Uterus (tissue), 3 donors: ENCODE measurements at regions not wholly inside any gene's neighbourhood (a gene's known extent, or its start where the extent isn't known, plus 50 kb on each side); places are given as distances from the start of the nearest gene placed in this dataset.

ENCODE experiments used
- DNase-seq, 2 donors: peaks; one replicate each; pipeline ENCODE4 v3.0.0-alpha.2; 2019 to 2020
- H3K27ac ChIP-seq, 2 donors: fragments of 200-600 bp; sonication (generic); 1 replicate in 1 of 2; 2 replicates in 1 of 2; pipeline ENCODE4 v1.5.1; 2016 to 2018
- H3K27me3 ChIP-seq, 2 donors: fragments of 200-600 bp; sonication (generic); one replicate each; pipeline ENCODE4 v1.5.1; 2018 to 2019; ENCODE audit warnings: control low read depth in 1 of 2
- H3K36me3 ChIP-seq, 2 donors: fragments of 200-600 bp; sonication (generic); one replicate each; pipeline ENCODE4 v1.5.1; 2019; ENCODE audit warnings: control low read depth in 1 of 2
- H3K4me1 ChIP-seq, 2 donors: fragments of 200-600 bp; sonication (generic); one replicate each; pipeline ENCODE4 v1.5.1; 2018 to 2019; ENCODE audit warnings: control low read depth in 1 of 2
- H3K4me3 ChIP-seq, 2 donors: fragments of 200-600 bp; sonication (generic); 1 replicate in 1 of 2; 2 replicates in 1 of 2; pipeline ENCODE4 v1.5.1; 2018 to 2019; ENCODE audit warnings: mild to moderate bottlenecking in 1 of 2
- H3K9me3 ChIP-seq, 2 donors: fragments of 200-600 bp; sonication (generic); one replicate each; pipeline ENCODE4 v1.5.1; 2019; ENCODE audit warnings: control low read depth in 1 of 2
- POLR2A ChIP-seq, 2 donors: fragments of 450-650 bp; IDR thresholded peaks; one replicate each; pipeline ENCODE4 v1.6.1; 2016; ENCODE audit warnings: antibody characterized with exemption in 2 of 2, mild to moderate bottlenecking in 1 of 2, moderate library complexity in 1 of 2
- intact Hi-C: fragments of 100-400 bp; cut with DNase I; formaldehyde crosslinking; loops from one replicate; pipeline ENCODE4 v1.15.1; 2023; ENCODE audit warnings: low total_unique reads
- TF ChIP-seq, protein P1 (sequence below), 4 experiments: fragments of 200-600 bp in 2 of 4; fragments of 450-650 bp in 2 of 4; sonication (generic) in 2 of 4; IDR thresholded peaks; one replicate each; pipeline ENCODE4 v1.5.1; 2016 to 2019; ENCODE audit warnings: antibody characterized with exemption in 4 of 4, mild to moderate bottlenecking in 2 of 4, moderate library complexity in 1 of 4
- donor health status: DM: yes; HTN: yes; CAD: no.

DNA sequence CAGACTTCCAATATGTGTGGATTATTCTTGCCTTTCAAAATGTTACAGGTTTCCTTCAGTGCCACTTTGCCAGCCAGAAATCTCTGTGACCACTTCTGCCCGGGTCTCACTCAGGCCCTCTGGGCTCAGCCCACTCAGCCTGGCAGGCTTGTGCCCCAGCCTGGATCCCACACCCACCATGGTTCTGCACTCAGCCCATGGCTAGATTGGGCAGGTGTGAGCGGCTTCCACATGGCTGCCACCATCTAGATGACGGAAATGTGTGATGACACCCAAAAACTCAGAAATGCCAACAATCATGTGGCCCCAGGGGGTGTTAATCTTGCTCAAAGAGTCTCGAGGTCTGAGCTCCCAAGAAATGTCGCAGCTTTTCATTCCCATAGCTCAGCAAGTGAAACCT, 1097.5 kb upstream of the SLC39A10 start:
- Histone ChIP-seq H3K9me3 (no peaks in the 10 kb centered on the region), H3K27ac (no peak overlapping the region), H3K4me3 (no peak overlapping the region), H3K36me3 (no peaks in the 10 kb centered on the region), H3K27me3 (no peaks in the 10 kb centered on the region), H3K4me1 (no peaks in the 10 kb centered on the region)
- TF ChIP-seq, protein P1, sequence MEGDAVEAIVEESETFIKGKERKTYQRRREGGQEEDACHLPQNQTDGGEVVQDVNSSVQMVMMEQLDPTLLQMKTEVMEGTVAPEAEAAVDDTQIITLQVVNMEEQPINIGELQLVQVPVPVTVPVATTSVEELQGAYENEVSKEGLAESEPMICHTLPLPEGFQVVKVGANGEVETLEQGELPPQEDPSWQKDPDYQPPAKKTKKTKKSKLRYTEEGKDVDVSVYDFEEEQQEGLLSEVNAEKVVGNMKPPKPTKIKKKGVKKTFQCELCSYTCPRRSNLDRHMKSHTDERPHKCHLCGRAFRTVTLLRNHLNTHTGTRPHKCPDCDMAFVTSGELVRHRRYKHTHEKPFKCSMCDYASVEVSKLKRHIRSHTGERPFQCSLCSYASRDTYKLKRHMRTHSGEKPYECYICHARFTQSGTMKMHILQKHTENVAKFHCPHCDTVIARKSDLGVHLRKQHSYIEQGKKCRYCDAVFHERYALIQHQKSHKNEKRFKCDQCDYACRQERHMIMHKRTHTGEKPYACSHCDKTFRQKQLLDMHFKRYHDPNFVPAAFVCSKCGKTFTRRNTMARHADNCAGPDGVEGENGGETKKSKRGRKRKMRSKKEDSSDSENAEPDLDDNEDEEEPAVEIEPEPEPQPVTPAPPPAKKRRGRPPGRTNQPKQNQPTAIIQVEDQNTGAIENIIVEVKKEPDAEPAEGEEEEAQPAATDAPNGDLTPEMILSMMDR (IDR thresholded peaks at IDR 0.05) = no peak
- TF ChIP-seq POLR2A (IDR thresholded peaks at IDR 0.05) = no peak
- intact Hi-C loops = no loop called here
- no peak for DNase-seq

DNA sequence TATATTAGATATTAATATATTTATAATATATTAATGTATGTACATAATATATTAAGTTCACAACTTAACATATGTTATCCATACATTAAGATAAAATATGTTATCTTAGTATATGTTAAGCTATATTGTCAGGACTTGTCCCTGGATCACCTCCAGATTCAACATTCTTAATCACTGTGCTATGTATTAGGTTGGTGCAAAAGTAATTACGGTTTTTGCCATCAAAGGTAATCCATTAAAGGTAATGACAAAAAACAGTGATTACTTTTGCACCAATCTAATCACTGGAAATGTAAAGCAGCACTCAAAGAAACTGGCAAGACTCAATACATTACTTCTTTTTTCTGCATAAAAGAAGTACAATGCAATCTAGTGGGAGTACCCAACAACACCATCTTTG, 1099.0 kb upstream of the SLC39A10 start:
- H3K27me3 ChIP-seq = no peaks in the 10 kb centered on the region
- DNase-seq = no peak
- no peaks in the 10 kb centered on the region for H3K9me3 ChIP-seq
- intact Hi-C loops = no loop called here
- TF ChIP-seq, protein P1 (IDR thresholded peaks at IDR 0.05) = no peak
- TF ChIP-seq POLR2A (IDR thresholded peaks at IDR 0.05) = no peak
- H3K4me3 ChIP-seq = no peak overlapping the region
- H3K36me3 ChIP-seq = no peaks in the 10 kb centered on the region
- H3K27ac ChIP-seq = no peak overlapping the region
- no peaks in the 10 kb centered on the region for H3K4me1 ChIP-seq

DNA sequence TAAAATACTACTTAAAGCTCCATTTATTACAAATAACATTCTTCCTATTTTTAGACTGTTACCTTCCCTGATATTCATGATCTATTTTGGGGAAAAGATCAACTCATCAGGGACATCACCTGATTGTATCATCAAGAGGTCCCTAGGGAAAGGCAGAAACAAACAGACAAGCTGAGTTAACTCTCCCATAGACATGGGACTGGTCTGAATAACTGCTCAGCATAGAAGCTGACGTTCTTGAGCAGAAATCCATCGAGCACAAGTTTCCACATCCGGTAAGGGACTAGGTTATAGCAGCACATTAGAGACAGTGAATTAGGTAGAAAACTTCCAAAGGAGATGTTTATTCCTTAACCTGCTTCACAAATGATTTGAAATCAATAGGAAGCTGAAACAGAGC, 1100.4 kb upstream of the SLC39A10 start:
- intact Hi-C loops = no loop called here
- Histone ChIP-seq H3K4me3 (no peak overlapping the region), H3K27ac (no peak overlapping the region), H3K9me3 (no peaks in the 10 kb centered on the region), H3K4me1 (no peaks in the 10 kb centered on the region), H3K36me3 (no peaks in the 10 kb centered on the region), H3K27me3 (no peaks in the 10 kb centered on the region)
- TF ChIP-seq POLR2A (IDR thresholded peaks at IDR 0.05) = no peak
- TF ChIP-seq, protein P1 (IDR thresholded peaks at IDR 0.05) = no peak
- no peak for DNase-seq

DNA sequence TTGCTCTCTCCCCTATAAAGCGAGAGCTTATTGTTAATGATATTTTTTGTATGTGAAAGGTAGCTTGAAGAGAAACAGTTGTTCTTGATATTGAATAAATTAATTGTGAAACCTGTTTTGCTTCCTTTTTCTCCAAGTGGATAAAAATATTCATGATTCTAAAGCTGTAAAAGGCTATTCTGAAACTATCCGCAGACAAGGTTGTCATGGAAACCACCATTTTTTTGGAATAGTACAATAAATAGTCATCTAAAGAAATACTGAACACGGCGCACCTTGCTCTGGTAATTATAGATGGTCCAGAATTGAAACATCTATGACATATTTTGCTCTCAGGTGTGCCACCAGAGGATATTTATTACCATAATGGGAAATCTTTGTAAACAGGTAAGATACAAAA, 1103.0 kb upstream of the SLC39A10 start:
- Histone ChIP-seq H3K27me3 (no peaks in the 10 kb centered on the region), H3K9me3 (no peaks in the 10 kb centered on the region), H3K4me1 (no peaks in the 10 kb centered on the region), H3K27ac (no peak overlapping the region), H3K36me3 (no peaks in the 10 kb centered on the region), H3K4me3 (no peak overlapping the region)
- intact Hi-C loops = no loop called here
- no peak for DNase-seq
- TF ChIP-seq, protein P1 (IDR thresholded peaks at IDR 0.05) = no peak
- no peak for TF ChIP-seq POLR2A (IDR thresholded peaks at IDR 0.05)

DNA sequence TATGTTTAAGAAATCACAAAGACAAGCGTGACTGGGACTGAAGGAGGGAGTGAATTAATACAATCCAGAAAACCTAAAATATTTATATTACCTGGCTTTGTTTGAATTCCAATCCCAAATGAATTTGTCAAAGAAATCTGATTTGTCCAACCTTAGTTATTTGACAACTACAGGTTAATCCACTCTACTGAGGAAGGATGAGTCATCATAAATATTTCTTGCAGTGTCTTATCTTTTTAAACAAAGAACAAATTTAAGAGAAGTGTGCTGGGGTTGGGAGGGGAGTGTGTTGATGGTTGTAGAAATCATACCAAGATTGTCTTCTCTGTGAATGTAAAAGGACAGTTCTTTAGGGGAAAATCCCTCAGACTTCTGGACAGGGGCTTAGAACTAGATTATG, 1106.3 kb upstream of the SLC39A10 start:
- H3K27me3 ChIP-seq = no peaks in the 10 kb centered on the region
- DNase-seq = no peak
- TF ChIP-seq, protein P1 (IDR thresholded peaks at IDR 0.05) = no peak
- TF ChIP-seq POLR2A (IDR thresholded peaks at IDR 0.05) = no peak
- no peaks in the 10 kb centered on the region for H3K9me3 ChIP-seq
- H3K27ac ChIP-seq = no peak overlapping the region
- no peaks in the 10 kb centered on the region for H3K4me1 ChIP-seq
- no peaks in the 10 kb centered on the region for H3K36me3 ChIP-seq
- intact Hi-C loops = no loop called here
- no peak overlapping the region for H3K4me3 ChIP-seq
